ENCODE measurements at regions not wholly inside any gene's neighbourhood (a gene's known extent, or its start where the extent isn't known, plus 50 kb on each side); places are given as distances from the start of the nearest gene placed in this dataset.

DNA sequence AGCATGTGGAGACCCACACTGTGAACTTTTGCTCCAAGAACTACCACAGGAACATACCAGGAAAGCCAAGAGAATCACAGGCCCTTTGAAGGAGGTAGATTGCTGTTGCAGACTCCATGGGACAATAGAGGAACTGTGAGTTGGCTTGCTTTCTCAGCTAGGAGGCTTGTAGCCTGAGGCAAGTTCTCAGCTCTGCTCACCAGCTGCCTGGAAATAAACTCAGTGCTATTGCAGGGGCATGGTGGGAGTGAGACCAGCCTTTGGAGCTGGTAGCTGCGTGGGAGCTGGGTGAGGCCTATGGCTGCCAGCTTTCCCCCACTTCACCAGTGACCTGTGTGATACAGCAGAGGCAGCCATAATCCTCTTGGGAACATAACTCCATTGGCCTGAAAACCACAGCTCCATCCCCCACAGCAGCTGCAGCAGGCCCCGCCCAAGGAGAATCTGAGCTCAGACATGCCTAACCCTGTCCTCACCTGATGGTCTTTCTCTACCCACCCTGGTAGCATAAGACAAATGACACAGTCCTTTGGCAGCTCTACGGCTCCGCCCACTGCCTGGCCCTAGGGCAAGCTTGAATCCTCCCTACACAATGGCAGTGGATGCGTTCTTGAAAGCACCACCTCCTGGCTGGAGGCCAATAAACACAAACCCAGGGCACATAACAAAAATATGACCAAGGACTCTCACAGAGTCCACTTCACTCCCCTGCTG is 389.5 kb downstream of the KIF4B start:
- in situ Hi-C loops (cut with HindIII; ENCODE audit: low pct_unique_long_range_greater_than_20kb, low sequenced_read_pairs) (no loop called here), intact Hi-C loops (cut with micrococcal nuclease; ENCODE audit: unreplicated experiment) (no loop called here)
- no peak for TF ChIP-seq TCF7L2 (IDR thresholded peaks at IDR 0.05; ENCODE audit: low read depth, low read length)
- no peak for TF ChIP-seq SIN3A (IDR thresholded peaks at IDR 0.05; ENCODE audit: borderline replicate concordance, insufficient read depth, low read depth, low read length)
- TF ChIP-seq, protein P1, sequence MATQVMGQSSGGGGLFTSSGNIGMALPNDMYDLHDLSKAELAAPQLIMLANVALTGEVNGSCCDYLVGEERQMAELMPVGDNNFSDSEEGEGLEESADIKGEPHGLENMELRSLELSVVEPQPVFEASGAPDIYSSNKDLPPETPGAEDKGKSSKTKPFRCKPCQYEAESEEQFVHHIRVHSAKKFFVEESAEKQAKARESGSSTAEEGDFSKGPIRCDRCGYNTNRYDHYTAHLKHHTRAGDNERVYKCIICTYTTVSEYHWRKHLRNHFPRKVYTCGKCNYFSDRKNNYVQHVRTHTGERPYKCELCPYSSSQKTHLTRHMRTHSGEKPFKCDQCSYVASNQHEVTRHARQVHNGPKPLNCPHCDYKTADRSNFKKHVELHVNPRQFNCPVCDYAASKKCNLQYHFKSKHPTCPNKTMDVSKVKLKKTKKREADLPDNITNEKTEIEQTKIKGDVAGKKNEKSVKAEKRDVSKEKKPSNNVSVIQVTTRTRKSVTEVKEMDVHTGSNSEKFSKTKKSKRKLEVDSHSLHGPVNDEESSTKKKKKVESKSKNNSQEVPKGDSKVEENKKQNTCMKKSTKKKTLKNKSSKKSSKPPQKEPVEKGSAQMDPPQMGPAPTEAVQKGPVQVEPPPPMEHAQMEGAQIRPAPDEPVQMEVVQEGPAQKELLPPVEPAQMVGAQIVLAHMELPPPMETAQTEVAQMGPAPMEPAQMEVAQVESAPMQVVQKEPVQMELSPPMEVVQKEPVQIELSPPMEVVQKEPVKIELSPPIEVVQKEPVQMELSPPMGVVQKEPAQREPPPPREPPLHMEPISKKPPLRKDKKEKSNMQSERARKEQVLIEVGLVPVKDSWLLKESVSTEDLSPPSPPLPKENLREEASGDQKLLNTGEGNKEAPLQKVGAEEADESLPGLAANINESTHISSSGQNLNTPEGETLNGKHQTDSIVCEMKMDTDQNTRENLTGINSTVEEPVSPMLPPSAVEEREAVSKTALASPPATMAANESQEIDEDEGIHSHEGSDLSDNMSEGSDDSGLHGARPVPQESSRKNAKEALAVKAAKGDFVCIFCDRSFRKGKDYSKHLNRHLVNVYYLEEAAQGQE (IDR thresholded peaks at IDR 0.05; ENCODE audit: insufficient read depth in 1 of 2, low read depth in 2 of 2, low read length in 1 of 2), result no peak
- TF ChIP-seq, protein P2, sequence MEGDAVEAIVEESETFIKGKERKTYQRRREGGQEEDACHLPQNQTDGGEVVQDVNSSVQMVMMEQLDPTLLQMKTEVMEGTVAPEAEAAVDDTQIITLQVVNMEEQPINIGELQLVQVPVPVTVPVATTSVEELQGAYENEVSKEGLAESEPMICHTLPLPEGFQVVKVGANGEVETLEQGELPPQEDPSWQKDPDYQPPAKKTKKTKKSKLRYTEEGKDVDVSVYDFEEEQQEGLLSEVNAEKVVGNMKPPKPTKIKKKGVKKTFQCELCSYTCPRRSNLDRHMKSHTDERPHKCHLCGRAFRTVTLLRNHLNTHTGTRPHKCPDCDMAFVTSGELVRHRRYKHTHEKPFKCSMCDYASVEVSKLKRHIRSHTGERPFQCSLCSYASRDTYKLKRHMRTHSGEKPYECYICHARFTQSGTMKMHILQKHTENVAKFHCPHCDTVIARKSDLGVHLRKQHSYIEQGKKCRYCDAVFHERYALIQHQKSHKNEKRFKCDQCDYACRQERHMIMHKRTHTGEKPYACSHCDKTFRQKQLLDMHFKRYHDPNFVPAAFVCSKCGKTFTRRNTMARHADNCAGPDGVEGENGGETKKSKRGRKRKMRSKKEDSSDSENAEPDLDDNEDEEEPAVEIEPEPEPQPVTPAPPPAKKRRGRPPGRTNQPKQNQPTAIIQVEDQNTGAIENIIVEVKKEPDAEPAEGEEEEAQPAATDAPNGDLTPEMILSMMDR (IDR thresholded peaks at IDR 0.05), result no peak
- TF ChIP-seq POLR2AphosphoS5 (IDR thresholded peaks at IDR 0.05; ENCODE audit: low read depth, low read length), result no peak
- no peaks in the 10 kb centered on the region for H3K36me3 ChIP-seq (ENCODE audit: control insufficient read depth, insufficient read depth, low read length)
- H3K27me3 ChIP-seq (ENCODE audit: control insufficient read depth, insufficient read depth, low read length), result no peaks in the 10 kb centered on the region
- no peak for ATAC-seq
- H3K9me3 ChIP-seq (ENCODE audit: control insufficient read depth, insufficient read depth, low read depth, low read length), result no peaks in the 10 kb centered on the region
- ChIA-PET CTCF (no interaction called here), POLR2A (no interaction called here)
- no peak overlapping the region for H3K27ac ChIP-seq (ENCODE audit: low read length)
- H3K4me1 ChIP-seq (ENCODE audit: control insufficient read depth, insufficient read depth, low read length), result no peaks in the 10 kb centered on the region
- no peak overlapping the region for H3K4me3 ChIP-seq (ENCODE audit: low read depth in 2 of 2, low read length in 2 of 2)
- no TSS peak for BruUV-seq (replicated peaks)
- no peak for DNase-seq (ENCODE audit: low read depth, low spot score)

DNA sequence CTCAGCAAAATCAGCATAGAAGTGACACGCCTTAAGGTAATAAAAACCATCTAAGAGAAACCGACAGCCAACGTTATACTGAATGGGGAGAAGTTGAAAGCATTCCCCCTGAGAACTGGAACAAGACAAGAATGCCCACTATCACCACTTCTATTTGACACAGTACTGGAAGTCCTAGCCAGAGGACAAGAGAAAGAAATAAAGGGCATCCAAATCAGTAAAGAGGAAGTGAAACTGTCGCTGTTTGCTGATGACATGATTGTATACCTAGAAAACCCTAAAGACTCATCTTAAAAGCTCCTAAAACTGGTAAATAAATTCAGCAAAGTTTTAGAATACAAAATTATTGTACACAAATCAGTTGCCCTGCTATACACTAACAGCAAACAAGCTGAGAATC is 393.3 kb downstream of the KIF4B start:
- in situ Hi-C loops (cut with HindIII; ENCODE audit: low pct_unique_long_range_greater_than_20kb, low sequenced_read_pairs) (no loop called here), intact Hi-C loops (cut with micrococcal nuclease; ENCODE audit: unreplicated experiment) (no loop called here)
- BruUV-seq (replicated peaks), result no TSS peak
- Histone ChIP-seq H3K9me3 (ENCODE audit: control insufficient read depth, insufficient read depth, low read depth, low read length) (no peaks in the 10 kb centered on the region), H3K27ac (ENCODE audit: low read length) (no peak overlapping the region), H3K36me3 (ENCODE audit: control insufficient read depth, insufficient read depth, low read length) (no peaks in the 10 kb centered on the region), H3K4me1 (ENCODE audit: control insufficient read depth, insufficient read depth, low read length) (no peaks in the 10 kb centered on the region), H3K4me3 (ENCODE audit: low read depth in 2 of 2, low read length in 2 of 2) (no peak overlapping the region), H3K27me3 (ENCODE audit: control insufficient read depth, insufficient read depth, low read length) (no peaks in the 10 kb centered on the region)
- TF ChIP-seq, protein P1 (IDR thresholded peaks at IDR 0.05; ENCODE audit: insufficient read depth in 1 of 2, low read depth in 2 of 2, low read length in 1 of 2), result no peak
- TF ChIP-seq, protein P2 (IDR thresholded peaks at IDR 0.05), result no peak
- TF ChIP-seq SIN3A (IDR thresholded peaks at IDR 0.05; ENCODE audit: borderline replicate concordance, insufficient read depth, low read depth, low read length), result no peak
- no peak for TF ChIP-seq TCF7L2 (IDR thresholded peaks at IDR 0.05; ENCODE audit: low read depth, low read length)
- no peak for TF ChIP-seq POLR2AphosphoS5 (IDR thresholded peaks at IDR 0.05; ENCODE audit: low read depth, low read length)
- CTCF ChIA-PET, result no interaction called here
- POLR2A ChIA-PET, result no interaction called here
- DNase-seq (ENCODE audit: low read depth, low spot score), result no peak
- ATAC-seq, result no peak
